A549 (cell line): ENCODE measurements at regions not wholly inside any gene's neighbourhood (a gene's known extent, or its start where the extent isn't known, plus 50 kb on each side); places are given as distances from the start of the nearest gene placed in this dataset.

Experiments
- ATAC-seq, 2 experiments: fragments of 200-7000 bp in 1 of 2; fragments of >200 bp in 1 of 2; cut with Nextera tagmentation in 1 of 2; cut with Tn5 transposase in 1 of 2; 3 replicates each; pipeline versions ENCODE4 v1.8.0 to v1.9.1; 2018 to 2020; ENCODE audit warnings: mild to moderate bottlenecking in 1 of 2, moderate library complexity in 1 of 2
- CTCF ChIA-PET: fragments of 300-600 bp; sonication (Branson Sonifier 250); formaldehyde crosslinking; extraction: SDS; loops from one replicate; lab custom pipeline; 2021; ENCODE audit warnings: antibody characterized with exemption, inconsistent platforms; lab: Yijun Ruan, JAX
- POLR2A ChIA-PET: fragments of 350-600 bp; formaldehyde crosslinking; extraction: SDS; loops from one replicate; lab custom pipeline; 2021; ENCODE audit warnings: antibody characterized with exemption, inconsistent platforms; lab: Yijun Ruan, JAX
- DNase-seq, 2 experiments: peaks; one replicate each; pipeline versions ENCODE4 v3.0.0 to v3.0.0-alpha.2; 2011 to 2016; ENCODE audit warnings: low read depth in 1 of 2, low spot score in 1 of 2
- FAIRE-seq: peaks from 2 replicates; lab custom pipeline; 2011; peaks lifted over from hg19 to GRCh38; lab: Jason Lieb, UNC
- H3K27ac ChIP-seq, 2 experiments: fragments of >200 bp; sonication (Bioruptor Twin); formaldehyde crosslinking; 3 replicates each; pipeline ENCODE4 v1.5.1; 2016 to 2017
- H3K4me1 ChIP-seq: fragments of >200 bp; sonication (Bioruptor Twin); formaldehyde crosslinking; 3 replicates; pipeline ENCODE4 v1.6.1; 2016
- H3K4me2 ChIP-seq: fragments of >200 bp; sonication (Bioruptor Twin); formaldehyde crosslinking; 3 replicates; pipeline ENCODE4 v1.6.1; 2016
- H3K4me3 ChIP-seq: fragments of >200 bp; sonication (Bioruptor Twin); formaldehyde crosslinking; 3 replicates; pipeline ENCODE4 v1.5.1; 2016
- H3K9me3 ChIP-seq: fragments of >200 bp; sonication (Bioruptor Twin); formaldehyde crosslinking; 3 replicates; pipeline ENCODE4 v1.6.1; 2016
- BHLHE40 ChIP-seq: IDR thresholded peaks from 2 replicates; pipeline ENCODE4 v1.6.1; 2012; ENCODE audit warnings: low read depth, low read length, inconsistent platforms
- CEBPB ChIP-seq, 2 experiments: fragments of >200 bp in 1 of 2; sonication (Bioruptor Twin) in 1 of 2; formaldehyde crosslinking in 1 of 2; IDR thresholded peaks; 2 replicates each; pipeline ENCODE4 v1.6.1; 2012 to 2016
- EHF ChIP-seq: fragments of 250-450 bp; sonication (Bioruptor Pico); IDR thresholded peaks from 2 replicates; pipeline ENCODE4 v1.5.0; 2020; ENCODE audit warnings: mild to moderate bottlenecking
- EHMT2 ChIP-seq: fragments of 200-600 bp; sonication (generic); IDR thresholded peaks from 2 replicates; pipeline ENCODE4 v1.6.1; 2016; ENCODE audit warnings: antibody characterized with exemption, low read depth, mild to moderate bottlenecking, moderate library complexity
- HDAC2 ChIP-seq: fragments of 200-600 bp; sonication (generic); IDR thresholded peaks from 2 replicates; pipeline ENCODE4 v1.6.1; 2016
- JUN ChIP-seq, 2 experiments: fragments of >200 bp; sonication (Bioruptor Twin); formaldehyde crosslinking; IDR thresholded peaks; 2 replicates in 1 of 2; 3 replicates in 1 of 2; pipeline ENCODE4 v1.6.1; 2016 to 2017
- JUNB ChIP-seq: fragments of >200 bp; sonication (Bioruptor Twin); formaldehyde crosslinking; IDR thresholded peaks from 2 replicates; pipeline ENCODE4 v1.6.1; 2016
- MAFK ChIP-seq: fragments of 450-650 bp; IDR thresholded peaks from 2 replicates; pipeline ENCODE4 v1.6.1; 2014; ENCODE audit not compliant: partially characterized antibody
- NPAS2 ChIP-seq: fragments of 250-450 bp; sonication (Bioruptor Pico); IDR thresholded peaks from 2 replicates; pipeline ENCODE4 v1.8.0; 2022; ENCODE audit warnings: mild to moderate bottlenecking, moderate library complexity, borderline replicate concordance
- RAD21 ChIP-seq, 2 experiments: fragments of >200 bp in 1 of 2; sonication (Bioruptor Twin) in 1 of 2; formaldehyde crosslinking in 1 of 2; IDR thresholded peaks in 1 of 2; conservative IDR thresholded peaks in 1 of 2; 2 replicates in 1 of 2; 3 replicates in 1 of 2; pipeline ENCODE4 v1.6.1; 2012 to 2018; ENCODE audit warnings: inconsistent platforms in 1 of 2
- RARB ChIP-seq: fragments of 250-450 bp; sonication (Bioruptor Pico); IDR thresholded peaks from 2 replicates; pipeline ENCODE4 v1.8.0; 2021; ENCODE audit warnings: mild to moderate bottlenecking, moderate library complexity
- RFX5 ChIP-seq: fragments of 450-650 bp; IDR thresholded peaks from 2 replicates; pipeline ENCODE4 v1.7.1; 2014; ENCODE audit warnings: antibody characterized with exemption, mild to moderate bottlenecking, moderate library complexity
- SMC3 ChIP-seq: fragments of >200 bp; sonication (Bioruptor Twin); formaldehyde crosslinking; IDR thresholded peaks from 3 replicates; pipeline ENCODE4 v1.6.1; 2018; ENCODE audit warnings: inconsistent platforms
- SREBF2 ChIP-seq: fragments of 450-650 bp; IDR thresholded peaks from 2 replicates; pipeline ENCODE4 v1.6.1; 2014; ENCODE audit warnings: mild to moderate bottlenecking, moderate library complexity
- ZSCAN20 ChIP-seq: fragments of 250-450 bp; sonication (Bioruptor Pico); IDR thresholded peaks from 2 replicates; pipeline ENCODE4 v1.8.0; 2022; ENCODE audit warnings: mild to moderate bottlenecking, moderate library complexity
- WGBS: methylation state at CpG from one replicate; pipeline ENCODE4 v1.1.6; 2017; ENCODE audit errors: missing lambda C conversion rate; 5-methylcytosine and 5-hydroxymethylcytosine counted together
- TF ChIP-seq, protein P1 (sequence below): fragments of >200 bp; sonication (Bioruptor Twin); formaldehyde crosslinking; IDR thresholded peaks from 3 replicates; pipeline ENCODE4 v1.5.1; 2016
- TF ChIP-seq, protein P2 (sequence below): fragments of 200-600 bp; sonication (generic); IDR thresholded peaks from 2 replicates; pipeline ENCODE4 v1.6.1; 2016; ENCODE audit warnings: antibody characterized with exemption, mild to moderate bottlenecking, moderate library complexity
- TF ChIP-seq, protein P3 (sequence below): fragments of 250-450 bp; sonication (Bioruptor Pico); IDR thresholded peaks from 2 replicates; pipeline ENCODE4 v1.5.0; 2021; ENCODE audit warnings: mild to moderate bottlenecking, moderate library complexity, borderline replicate concordance
- TF ChIP-seq, protein P4 (sequence below): fragments of >200 bp; sonication (Bioruptor Twin); formaldehyde crosslinking; IDR thresholded peaks from 3 replicates; pipeline ENCODE4 v1.6.1; 2016
- TF ChIP-seq, protein P5 (sequence below): IDR thresholded peaks from 2 replicates; pipeline ENCODE4 v1.6.1; 2012; ENCODE audit warnings: low read depth, borderline replicate concordance
- TF ChIP-seq, protein P6 (sequence below): IDR thresholded peaks from 2 replicates; pipeline ENCODE4 v1.6.1; 2012

DNA sequence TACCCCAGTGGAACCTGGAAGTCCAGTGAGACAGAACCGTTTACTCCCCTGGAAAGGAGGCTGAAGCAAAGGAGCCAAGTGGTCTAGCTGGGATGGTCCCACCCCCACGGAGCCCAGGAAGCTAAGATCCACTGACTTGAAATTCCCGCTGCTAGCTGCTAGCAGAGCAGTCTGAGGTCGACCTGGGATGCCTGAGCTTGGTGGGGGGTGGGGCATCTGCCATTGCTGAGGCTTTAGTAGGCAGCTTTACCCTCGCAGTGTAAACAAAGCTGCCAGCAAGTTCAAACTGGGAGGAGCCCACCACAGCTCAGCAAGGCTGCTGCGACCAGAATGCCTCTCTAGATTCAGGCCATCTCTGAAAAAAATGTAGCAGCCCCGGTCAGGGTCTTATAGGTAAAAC is 437.0 kb downstream of the SUCLA2 start:
- no peak for ATAC-seq
- no peak for TF ChIP-seq CEBPB (IDR thresholded peaks at IDR 0.05)
- Histone ChIP-seq H3K4me3 (no peak overlapping the region), H3K9me3 (no peaks in the 10 kb centered on the region), H3K27ac (no peak overlapping the region), H3K4me2 (no peak overlapping the region), H3K4me1 (no peaks in the 10 kb centered on the region)
- ChIA-PET POLR2A (no interaction called here), CTCF (no interaction called here)
- FAIRE-seq, result no peak
- DNase-seq, result no peak
- 0% methylated on average over 3 of the region's 7 CpGs for WGBS

DNA sequence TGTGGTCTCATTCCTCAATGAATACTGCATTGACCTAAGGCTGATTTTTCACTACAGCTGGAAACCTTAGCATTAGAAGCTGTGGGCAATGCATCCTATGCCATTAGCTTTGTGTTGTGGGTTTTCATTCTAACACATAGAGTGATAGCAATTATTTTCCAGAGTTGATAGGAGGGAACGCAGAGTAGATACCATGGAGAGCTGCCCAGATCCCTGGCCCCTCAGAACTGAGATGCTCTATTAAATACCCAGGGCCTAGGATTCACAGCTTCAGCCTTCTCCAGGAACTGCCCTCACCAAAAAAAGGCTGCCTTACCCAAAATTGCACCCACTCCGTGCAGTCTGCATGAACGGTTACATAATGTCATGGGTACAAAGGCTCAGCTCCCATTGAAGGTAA is 444.4 kb downstream of the SUCLA2 start:
- Histone ChIP-seq H3K9me3 (no peaks in the 10 kb centered on the region), H3K27ac (no peak overlapping the region), H3K4me2 (no peak overlapping the region), H3K4me1 (no peaks in the 10 kb centered on the region), H3K4me3 (no peak overlapping the region)
- ATAC-seq (no peak), DNase-seq (no peak), FAIRE-seq (no peak)
- TF ChIP-seq, protein P1, sequence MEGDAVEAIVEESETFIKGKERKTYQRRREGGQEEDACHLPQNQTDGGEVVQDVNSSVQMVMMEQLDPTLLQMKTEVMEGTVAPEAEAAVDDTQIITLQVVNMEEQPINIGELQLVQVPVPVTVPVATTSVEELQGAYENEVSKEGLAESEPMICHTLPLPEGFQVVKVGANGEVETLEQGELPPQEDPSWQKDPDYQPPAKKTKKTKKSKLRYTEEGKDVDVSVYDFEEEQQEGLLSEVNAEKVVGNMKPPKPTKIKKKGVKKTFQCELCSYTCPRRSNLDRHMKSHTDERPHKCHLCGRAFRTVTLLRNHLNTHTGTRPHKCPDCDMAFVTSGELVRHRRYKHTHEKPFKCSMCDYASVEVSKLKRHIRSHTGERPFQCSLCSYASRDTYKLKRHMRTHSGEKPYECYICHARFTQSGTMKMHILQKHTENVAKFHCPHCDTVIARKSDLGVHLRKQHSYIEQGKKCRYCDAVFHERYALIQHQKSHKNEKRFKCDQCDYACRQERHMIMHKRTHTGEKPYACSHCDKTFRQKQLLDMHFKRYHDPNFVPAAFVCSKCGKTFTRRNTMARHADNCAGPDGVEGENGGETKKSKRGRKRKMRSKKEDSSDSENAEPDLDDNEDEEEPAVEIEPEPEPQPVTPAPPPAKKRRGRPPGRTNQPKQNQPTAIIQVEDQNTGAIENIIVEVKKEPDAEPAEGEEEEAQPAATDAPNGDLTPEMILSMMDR, result no peak
- TF ChIP-seq SMC3, result no peak
- no peak for TF ChIP-seq RARB (CRISPR knock-in tag)
- TF ChIP-seq JUNB, result no peak
- TF ChIP-seq JUN (IDR thresholded peaks at IDR 0.05), result no peak
- TF ChIP-seq EHMT2, result no peak
- TF ChIP-seq SREBF2, result no peak
- TF ChIP-seq, protein P2, sequence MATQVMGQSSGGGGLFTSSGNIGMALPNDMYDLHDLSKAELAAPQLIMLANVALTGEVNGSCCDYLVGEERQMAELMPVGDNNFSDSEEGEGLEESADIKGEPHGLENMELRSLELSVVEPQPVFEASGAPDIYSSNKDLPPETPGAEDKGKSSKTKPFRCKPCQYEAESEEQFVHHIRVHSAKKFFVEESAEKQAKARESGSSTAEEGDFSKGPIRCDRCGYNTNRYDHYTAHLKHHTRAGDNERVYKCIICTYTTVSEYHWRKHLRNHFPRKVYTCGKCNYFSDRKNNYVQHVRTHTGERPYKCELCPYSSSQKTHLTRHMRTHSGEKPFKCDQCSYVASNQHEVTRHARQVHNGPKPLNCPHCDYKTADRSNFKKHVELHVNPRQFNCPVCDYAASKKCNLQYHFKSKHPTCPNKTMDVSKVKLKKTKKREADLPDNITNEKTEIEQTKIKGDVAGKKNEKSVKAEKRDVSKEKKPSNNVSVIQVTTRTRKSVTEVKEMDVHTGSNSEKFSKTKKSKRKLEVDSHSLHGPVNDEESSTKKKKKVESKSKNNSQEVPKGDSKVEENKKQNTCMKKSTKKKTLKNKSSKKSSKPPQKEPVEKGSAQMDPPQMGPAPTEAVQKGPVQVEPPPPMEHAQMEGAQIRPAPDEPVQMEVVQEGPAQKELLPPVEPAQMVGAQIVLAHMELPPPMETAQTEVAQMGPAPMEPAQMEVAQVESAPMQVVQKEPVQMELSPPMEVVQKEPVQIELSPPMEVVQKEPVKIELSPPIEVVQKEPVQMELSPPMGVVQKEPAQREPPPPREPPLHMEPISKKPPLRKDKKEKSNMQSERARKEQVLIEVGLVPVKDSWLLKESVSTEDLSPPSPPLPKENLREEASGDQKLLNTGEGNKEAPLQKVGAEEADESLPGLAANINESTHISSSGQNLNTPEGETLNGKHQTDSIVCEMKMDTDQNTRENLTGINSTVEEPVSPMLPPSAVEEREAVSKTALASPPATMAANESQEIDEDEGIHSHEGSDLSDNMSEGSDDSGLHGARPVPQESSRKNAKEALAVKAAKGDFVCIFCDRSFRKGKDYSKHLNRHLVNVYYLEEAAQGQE, result no peak
- no peak for TF ChIP-seq NPAS2 (CRISPR knock-in tag)
- no peak for TF ChIP-seq ZSCAN20 (CRISPR knock-in tag)
- POLR2A ChIA-PET, result no interaction called here
- 11% methylated on average over 3 of the region's 3 CpGs for WGBS
- CTCF ChIA-PET, result interaction anchor here (0.6 kb wide), 1 partner anchor 42 kb away, joined by 3 read pairs; no protein-coding TSS in a partner anchor

DNA sequence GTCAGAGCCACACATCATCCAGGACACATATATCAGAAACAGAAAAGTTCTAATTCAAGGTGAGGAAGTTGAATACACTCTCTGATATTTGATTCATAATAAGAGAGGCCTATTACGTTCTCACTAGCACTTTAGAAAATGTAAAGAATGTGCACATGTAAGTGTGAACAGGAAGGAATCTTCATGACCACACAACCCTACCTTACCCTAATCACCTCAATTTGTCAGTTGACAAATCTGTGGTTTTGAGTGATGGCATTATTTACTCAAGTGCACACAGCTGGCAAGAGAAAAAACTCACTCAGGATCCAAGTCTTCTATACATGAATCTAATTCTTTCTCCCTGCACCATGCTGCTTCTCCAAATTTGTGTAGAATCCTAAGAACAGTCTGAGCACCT is 445.8 kb downstream of the SUCLA2 start:
- H3K9me3 ChIP-seq, result no peaks in the 10 kb centered on the region
- no peaks in the 10 kb centered on the region for H3K4me1 ChIP-seq
- ATAC-seq (no peak), FAIRE-seq (no peak), DNase-seq (no peak)
- H3K4me2 ChIP-seq, result no peak overlapping the region
- TF ChIP-seq RFX5, result no peak
- no peak for TF ChIP-seq HDAC2
- no peak for TF ChIP-seq EHMT2
- TF ChIP-seq, protein P3, sequence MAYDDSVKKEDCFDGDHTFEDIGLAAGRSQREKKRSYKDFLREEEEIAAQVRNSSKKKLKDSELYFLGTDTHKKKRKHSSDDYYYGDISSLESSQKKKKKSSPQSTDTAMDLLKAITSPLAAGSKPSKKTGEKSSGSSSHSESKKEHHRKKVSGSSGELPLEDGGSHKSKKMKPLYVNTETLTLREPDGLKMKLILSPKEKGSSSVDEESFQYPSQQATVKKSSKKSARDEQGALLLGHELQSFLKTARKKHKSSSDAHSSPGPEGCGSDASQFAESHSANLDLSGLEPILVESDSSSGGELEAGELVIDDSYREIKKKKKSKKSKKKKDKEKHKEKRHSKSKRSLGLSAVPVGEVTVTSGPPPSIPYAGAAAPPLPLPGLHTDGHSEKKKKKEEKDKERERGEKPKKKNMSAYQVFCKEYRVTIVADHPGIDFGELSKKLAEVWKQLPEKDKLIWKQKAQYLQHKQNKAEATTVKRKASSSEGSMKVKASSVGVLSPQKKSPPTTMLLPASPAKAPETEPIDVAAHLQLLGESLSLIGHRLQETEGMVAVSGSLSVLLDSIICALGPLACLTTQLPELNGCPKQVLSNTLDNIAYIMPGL (CRISPR knock-in tag), result no peak
- TF ChIP-seq, protein P4, sequence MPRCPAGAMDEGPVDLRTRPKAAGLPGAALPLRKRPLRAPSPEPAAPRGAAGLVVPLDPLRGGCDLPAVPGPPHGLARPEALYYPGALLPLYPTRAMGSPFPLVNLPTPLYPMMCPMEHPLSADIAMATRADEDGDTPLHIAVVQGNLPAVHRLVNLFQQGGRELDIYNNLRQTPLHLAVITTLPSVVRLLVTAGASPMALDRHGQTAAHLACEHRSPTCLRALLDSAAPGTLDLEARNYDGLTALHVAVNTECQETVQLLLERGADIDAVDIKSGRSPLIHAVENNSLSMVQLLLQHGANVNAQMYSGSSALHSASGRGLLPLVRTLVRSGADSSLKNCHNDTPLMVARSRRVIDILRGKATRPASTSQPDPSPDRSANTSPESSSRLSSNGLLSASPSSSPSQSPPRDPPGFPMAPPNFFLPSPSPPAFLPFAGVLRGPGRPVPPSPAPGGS, result no peak
- TF ChIP-seq RAD21 (conservative IDR thresholded peaks at IDR 0.05 in 1 of 2, IDR thresholded peaks at IDR 0.05 in 1 of 2), result no peak
- TF ChIP-seq, protein P1, result no peak
- TF ChIP-seq, protein P5, sequence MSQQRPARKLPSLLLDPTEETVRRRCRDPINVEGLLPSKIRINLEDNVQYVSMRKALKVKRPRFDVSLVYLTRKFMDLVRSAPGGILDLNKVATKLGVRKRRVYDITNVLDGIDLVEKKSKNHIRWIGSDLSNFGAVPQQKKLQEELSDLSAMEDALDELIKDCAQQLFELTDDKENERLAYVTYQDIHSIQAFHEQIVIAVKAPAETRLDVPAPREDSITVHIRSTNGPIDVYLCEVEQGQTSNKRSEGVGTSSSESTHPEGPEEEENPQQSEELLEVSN, result no peak
- no peak for TF ChIP-seq MAFK
- no peak for TF ChIP-seq BHLHE40
- TF ChIP-seq EHF (CRISPR knock-in tag), result no peak
- no peak for TF ChIP-seq RARB (CRISPR knock-in tag)
- TF ChIP-seq, protein P6, sequence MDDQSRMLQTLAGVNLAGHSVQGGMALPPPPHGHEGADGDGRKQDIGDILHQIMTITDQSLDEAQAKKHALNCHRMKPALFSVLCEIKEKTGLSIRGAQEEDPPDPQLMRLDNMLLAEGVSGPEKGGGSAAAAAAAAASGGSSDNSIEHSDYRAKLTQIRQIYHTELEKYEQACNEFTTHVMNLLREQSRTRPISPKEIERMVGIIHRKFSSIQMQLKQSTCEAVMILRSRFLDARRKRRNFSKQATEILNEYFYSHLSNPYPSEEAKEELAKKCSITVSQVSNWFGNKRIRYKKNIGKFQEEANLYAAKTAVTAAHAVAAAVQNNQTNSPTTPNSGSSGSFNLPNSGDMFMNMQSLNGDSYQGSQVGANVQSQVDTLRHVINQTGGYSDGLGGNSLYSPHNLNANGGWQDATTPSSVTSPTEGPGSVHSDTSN, result no peak
- no peak for TF ChIP-seq JUNB
- H3K4me3 ChIP-seq, result no peak overlapping the region
- no peak overlapping the region for H3K27ac ChIP-seq
- 0% methylated on average over 1 of the region's 1 CpG for WGBS
- CTCF ChIA-PET, result no interaction called here
- POLR2A ChIA-PET, result no interaction called here
